ENCODE measurements at regions not wholly inside any gene's neighbourhood (a gene's known extent, or its start where the extent isn't known, plus 50 kb on each side); places are given as distances from the start of the nearest gene placed in this dataset.
"Not testable (repeated sequence)": the region's sequence is repeated elsewhere in the genome, so short reads cannot be mapped to it uniquely, and the experiment has no call there.

DNA sequence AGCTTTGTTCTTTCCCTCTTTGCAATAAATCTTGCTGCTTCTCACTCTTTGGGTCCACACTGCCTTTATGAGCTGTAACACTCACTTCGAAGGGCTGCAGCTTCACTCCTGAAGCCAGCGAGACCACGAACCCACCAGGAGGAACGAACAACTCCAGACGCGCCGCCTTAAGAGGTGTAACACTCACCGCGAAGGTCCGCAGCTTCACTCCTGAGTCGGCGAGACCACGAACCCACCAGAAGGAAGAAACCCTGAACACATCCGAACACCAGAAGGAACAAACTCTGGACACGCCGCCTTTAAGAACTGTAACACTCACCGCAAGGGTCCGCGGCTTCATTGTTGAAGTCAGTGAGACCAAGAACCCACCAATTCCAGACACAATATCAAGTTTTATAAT lies 178.7 kb upstream of the FIGN start:
- not testable (repeated sequence) for DNase-seq

DNA sequence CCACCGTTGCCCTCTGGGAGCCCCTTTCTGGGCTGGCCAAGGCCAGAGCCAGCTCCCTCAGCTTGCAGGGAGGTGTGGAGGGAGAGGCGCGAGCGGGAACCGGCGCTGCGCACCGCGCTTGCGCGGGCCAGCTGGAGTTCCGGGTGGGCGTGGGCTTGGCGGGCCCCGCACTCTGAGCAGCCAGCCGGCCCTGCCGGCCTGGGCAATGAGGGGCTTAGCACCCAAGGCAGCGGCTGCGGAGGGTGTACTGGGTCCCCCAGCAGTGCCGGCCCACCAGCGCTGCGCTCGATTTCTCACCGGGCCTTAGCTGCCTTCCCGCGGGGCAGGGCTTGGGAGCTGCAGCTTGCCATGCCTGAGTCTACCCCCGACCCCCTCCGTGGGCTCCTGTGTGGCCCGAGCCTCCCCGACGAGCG lies 177.7 kb upstream of the FIGN start:
- not testable (repeated sequence) for H3K4me3 Mint-ChIP-seq; H3K9me3 Mint-ChIP-seq; H3K27me3 Mint-ChIP-seq; DNase-seq; H3K4me1 Mint-ChIP-seq; ATAC-seq; H3K27ac Mint-ChIP-seq; H3K36me3 Mint-ChIP-seq (ENCODE audit: low read depth)

More for the DNA sequence above, 178.7 kb upstream of the FIGN start:
- not testable (repeated sequence) for H3K4me1 Mint-ChIP-seq; ATAC-seq; H3K4me3 Mint-ChIP-seq; H3K36me3 Mint-ChIP-seq (ENCODE audit: low read depth); H3K9me3 Mint-ChIP-seq; H3K27me3 Mint-ChIP-seq; H3K27ac Mint-ChIP-seq

DNA sequence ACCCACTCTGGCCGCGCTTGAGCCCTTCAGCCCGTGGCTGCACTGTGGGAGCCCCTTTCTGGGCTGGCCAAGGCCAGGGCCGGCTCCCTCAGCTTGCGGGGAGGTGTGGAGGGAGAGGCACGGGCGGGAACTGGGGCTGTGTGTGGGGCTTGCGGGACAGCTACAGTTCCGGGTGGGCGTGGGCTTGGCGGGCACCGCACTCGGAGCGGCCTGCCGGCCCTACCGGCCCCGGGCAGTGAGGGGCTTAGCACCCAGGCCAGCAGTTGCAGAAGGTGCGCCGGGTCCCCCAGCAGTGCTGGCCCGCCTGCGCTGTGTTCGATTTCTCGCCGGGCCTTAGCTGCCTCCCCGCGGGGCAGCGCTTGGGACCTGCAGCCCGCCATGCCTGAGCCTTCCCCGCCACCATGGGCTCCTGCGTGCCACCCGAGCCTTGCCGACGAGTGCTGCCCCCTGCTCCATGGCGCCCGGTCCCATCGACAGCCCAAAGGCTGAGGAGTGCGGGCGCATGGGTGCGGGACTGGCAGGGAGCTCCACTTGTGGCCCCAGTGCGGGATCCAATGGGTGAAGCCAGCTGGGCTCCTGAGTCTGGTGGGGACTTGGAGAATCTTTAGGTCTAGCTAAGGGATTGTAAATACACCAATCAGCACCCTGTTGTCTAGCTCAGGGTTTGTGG lies 173.7 kb upstream of the FIGN start:
- no peak for DNase-seq
- no peak overlapping the region for H3K4me3 Mint-ChIP-seq
- ATAC-seq: no peak
- H3K4me1 Mint-ChIP-seq: no peaks in the 10 kb centered on the region
- no peak overlapping the region for H3K27ac Mint-ChIP-seq
- H3K36me3 Mint-ChIP-seq (ENCODE audit: low read depth): no peaks in the 10 kb centered on the region
- H3K9me3 Mint-ChIP-seq: no peaks in the 10 kb centered on the region
- H3K27me3 Mint-ChIP-seq: no peaks in the 10 kb centered on the region

DNA sequence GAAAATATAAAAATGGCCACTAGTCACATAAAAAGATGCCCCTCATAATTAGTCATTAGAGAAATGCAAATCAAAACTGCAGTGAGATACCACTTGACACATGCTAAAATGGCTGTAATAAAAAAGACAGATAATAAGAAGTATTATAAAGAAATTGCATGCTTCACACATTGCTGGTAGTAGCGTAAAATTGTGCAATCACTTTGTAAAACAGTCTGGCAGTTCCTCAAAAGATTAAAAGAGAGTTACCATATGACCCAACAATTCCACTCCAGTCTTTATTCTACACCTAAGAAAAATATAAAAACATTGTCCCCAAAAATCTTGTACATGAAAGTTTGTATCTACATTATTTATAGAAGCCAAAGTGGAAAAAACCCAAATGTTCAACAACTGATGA lies 170.6 kb upstream of the FIGN start:
- Mint-ChIP-seq H3K27ac (no peak overlapping the region), H3K27me3 (no peaks in the 10 kb centered on the region), H3K4me1 (no peaks in the 10 kb centered on the region), H3K9me3 (peaks cover 9% of the 10 kb centered on the region), H3K36me3 (ENCODE audit: low read depth) (no peaks in the 10 kb centered on the region), H3K4me3 (no peak overlapping the region)
- DNase-seq (no peak), ATAC-seq (no peak)

DNA sequence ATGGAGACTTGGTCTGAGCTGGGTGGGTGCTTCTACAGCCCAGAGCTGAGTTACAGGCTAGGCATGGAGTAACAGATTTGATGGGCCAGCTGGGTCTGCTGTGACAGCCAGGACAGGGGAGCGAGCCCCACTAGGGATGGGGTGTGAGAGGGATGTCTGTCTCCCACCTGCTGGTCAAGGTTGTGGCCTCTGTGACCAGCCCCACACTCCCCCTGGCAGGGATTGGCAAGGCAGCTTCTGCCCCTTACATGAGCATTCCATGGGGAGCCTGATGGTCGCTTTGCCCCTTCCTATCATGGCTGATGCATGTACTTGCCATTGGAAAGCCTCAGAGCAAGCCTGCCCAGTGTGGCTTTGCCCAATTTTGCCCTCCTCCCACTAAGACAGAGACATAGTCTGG lies 162.0 kb upstream of the FIGN start:
- Mint-ChIP-seq H3K27me3 (no peaks in the 10 kb centered on the region), H3K4me3 (no peak overlapping the region), H3K9me3 (peaks cover 41% of the 10 kb centered on the region), H3K27ac (no peak overlapping the region), H3K36me3 (ENCODE audit: low read depth) (no peaks in the 10 kb centered on the region), H3K4me1 (no peaks in the 10 kb centered on the region)
- ATAC-seq (no peak), DNase-seq (no peak)

DNA sequence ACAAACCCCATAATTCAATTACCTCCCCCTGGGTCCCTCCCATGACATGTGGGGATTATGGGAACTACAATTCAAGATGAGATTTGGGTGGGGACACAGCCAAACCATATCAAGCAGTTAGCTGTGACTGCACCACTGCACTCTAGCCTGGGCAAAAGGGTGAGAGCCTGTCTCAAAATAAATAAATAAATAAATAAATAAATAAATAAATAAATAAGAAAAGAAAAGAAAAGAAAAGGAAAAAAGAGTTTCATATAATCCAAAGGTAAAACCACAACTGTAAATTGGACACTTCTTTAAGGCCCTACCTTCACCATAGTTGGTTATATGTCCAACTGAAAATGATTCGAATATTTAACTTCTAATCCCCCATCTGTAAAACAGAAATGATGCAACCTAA lies 157.6 kb upstream of the FIGN start:
- H3K27ac Mint-ChIP-seq; H3K27me3 Mint-ChIP-seq; H3K4me3 Mint-ChIP-seq; DNase-seq; ATAC-seq; H3K4me1 Mint-ChIP-seq; H3K36me3 Mint-ChIP-seq (ENCODE audit: low read depth): not testable (repeated sequence)
- H3K9me3 Mint-ChIP-seq: peaks cover 32% of the 10 kb centered on the region

DNA sequence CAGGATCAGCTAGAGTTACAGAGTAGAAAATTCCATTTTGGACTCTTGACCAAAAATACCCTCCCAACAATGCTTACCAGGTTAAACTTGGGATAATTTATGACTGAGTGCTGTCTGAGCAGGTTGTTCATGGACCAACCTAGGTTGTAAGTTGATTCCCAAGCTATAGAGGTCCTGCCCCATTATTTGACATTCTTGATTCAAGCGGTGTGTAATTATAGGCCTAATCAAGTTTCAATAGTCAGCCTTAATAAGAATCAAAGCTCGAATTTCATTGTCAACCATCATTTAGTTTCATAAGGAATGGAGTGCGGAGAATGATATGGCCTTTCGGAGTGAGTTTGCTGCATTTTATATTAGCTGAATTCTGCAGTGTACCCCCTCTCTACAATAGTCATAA lies 152.8 kb upstream of the FIGN start:
- no peak for DNase-seq
- Mint-ChIP-seq H3K36me3 (ENCODE audit: low read depth) (no peaks in the 10 kb centered on the region), H3K27me3 (no peaks in the 10 kb centered on the region), H3K9me3 (peaks cover 18% of the 10 kb centered on the region), H3K4me3 (no peak overlapping the region), H3K27ac (no peak overlapping the region), H3K4me1 (no peaks in the 10 kb centered on the region)
- no peak for ATAC-seq

DNA sequence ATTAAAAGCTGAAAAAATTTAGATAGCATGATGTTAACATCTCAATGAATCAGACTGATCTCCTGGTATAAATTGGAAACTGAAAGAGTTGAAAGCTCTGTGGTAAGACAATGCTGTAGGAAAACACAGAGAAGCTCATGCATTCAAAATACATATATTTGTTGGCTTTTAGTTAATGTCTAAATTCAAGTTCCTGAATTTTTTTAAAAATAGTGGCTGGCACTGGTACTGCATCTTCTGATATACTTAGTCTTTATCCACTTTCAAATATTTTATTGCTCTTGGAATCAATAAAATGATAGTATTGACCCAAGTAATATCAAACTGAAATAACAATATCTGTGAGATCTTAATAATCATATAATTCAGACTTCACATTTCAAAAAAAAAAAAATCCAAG lies 151.4 kb upstream of the FIGN start:
- DNase-seq: no peak
- Mint-ChIP-seq H3K36me3 (ENCODE audit: low read depth) (no peaks in the 10 kb centered on the region), H3K4me3 (no peak overlapping the region), H3K27ac (no peak overlapping the region), H3K9me3 (peaks cover 10% of the 10 kb centered on the region), H3K4me1 (no peaks in the 10 kb centered on the region), H3K27me3 (no peaks in the 10 kb centered on the region)
- ATAC-seq: no peak

DNA sequence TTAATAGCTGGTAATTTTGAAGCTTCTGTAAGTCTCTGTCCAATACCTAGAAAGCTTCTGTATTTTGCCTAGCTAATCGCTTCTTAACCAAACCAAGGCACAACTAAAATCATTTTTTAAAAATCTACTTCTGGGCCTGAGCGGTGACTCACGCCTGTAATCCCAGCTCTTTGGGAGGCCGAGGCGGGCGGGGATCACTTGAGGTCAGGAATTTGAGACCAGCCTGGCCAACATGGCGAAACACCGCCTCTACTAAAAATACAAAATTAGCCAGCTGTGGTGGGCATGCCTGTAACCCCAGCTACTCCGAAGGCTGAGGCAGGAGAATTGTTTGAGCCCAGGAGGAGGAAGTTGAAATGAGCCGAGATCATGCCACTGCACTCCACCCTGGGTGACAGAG lies 148.6 kb upstream of the FIGN start:
- DNase-seq (no peak), ATAC-seq (no peak)
- Mint-ChIP-seq H3K4me1 (no peaks in the 10 kb centered on the region), H3K27me3 (no peaks in the 10 kb centered on the region), H3K27ac (no peak overlapping the region), H3K9me3 (peaks cover 11% of the 10 kb centered on the region), H3K4me3 (no peak overlapping the region), H3K36me3 (ENCODE audit: low read depth) (no peaks in the 10 kb centered on the region)

DNA sequence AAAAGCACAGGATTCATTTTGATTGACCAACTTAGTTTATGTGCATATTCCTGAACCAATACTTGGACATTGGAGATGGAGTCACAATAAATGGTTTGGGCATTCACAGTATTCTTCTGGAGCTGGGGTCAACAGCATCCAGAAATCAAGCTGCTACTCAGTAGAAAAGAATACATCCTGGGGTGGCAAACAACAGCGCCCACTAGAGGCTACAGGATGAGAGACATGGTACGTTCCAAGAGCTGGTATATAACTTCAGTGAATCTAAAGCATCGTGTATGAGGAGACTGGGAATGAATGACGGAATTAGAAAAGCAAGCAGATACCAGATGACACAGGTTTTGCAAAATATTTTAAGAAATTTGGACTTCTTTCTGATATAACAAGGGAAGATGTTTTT lies 142.9 kb upstream of the FIGN start:
- Mint-ChIP-seq H3K27ac (no peak overlapping the region), H3K4me3 (no peak overlapping the region), H3K4me1 (no peaks in the 10 kb centered on the region), H3K9me3 (peaks cover 13% of the 10 kb centered on the region), H3K27me3 (no peaks in the 10 kb centered on the region), H3K36me3 (ENCODE audit: low read depth) (no peaks in the 10 kb centered on the region)
- ATAC-seq: no peak
- no peak for DNase-seq

DNA sequence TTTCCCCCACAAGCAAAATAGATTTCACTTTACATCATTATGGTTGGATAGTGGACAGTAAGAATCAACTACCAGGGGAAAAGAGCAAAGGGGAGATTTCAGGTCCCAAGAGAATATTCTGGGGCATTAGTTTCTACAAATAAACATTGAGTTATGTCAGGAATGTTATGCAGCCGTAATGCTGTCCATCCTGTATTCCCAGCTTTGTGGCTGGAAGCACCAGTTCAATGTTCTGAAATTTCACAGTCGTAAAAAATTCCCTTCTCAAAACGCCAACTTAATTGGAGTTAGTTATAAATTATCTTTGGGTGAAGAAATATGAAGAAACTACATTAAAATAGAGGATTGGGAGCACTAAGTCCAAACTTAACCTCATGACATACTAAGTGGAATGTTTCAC lies 141.5 kb upstream of the FIGN start:
- H3K27me3 Mint-ChIP-seq: no peaks in the 10 kb centered on the region
- no peak overlapping the region for H3K4me3 Mint-ChIP-seq

DNA sequence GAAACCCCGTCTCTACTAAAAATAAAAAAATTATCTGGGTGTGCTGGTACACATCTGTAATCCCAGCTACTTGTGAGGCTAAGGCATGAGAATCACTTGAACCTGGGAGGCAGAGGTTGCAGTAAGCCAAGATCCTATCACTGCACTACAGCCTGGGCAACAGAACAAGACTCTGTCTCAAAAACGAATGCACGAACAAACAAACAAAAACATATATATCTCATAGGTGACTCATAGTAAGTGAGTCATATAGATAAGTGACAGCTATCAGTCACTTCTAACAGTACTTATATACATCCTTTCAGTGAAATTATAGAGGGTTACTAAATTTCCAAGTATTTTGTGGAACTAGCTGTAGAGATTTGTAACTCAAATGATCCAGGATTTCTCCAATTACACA lies 127.3 kb upstream of the FIGN start:
- ATAC-seq (no peak), DNase-seq (no peak)

More for the DNA sequence above, 141.5 kb upstream of the FIGN start:
- Mint-ChIP-seq H3K36me3 (ENCODE audit: low read depth) (no peaks in the 10 kb centered on the region), H3K9me3 (peaks cover 13% of the 10 kb centered on the region), H3K27ac (no peak overlapping the region), H3K4me1 (no peaks in the 10 kb centered on the region)
- no peak for ATAC-seq
- no peak for DNase-seq

DNA sequence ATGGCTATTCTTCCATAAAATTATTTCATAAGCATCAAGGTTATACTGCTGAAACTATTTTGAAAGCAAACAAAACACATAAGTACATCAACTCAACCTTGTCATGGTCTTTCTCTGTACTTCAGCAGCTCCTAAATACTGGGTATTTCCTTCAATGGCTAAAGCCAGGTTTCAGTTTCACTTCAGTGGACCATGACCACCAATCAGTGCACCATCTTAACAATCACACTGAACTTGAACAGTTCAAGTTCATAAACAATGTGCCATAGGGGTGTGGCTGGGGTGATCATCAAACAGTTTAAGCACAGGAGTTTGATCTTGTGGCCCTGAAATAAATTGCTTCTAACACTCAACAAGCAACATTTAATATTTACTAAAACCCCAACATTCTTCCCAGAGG lies 124.1 kb upstream of the FIGN start:
- no peak for ATAC-seq
- H3K4me3 Mint-ChIP-seq: no peak overlapping the region
- no peaks in the 10 kb centered on the region for H3K4me1 Mint-ChIP-seq
- no peak overlapping the region for H3K27ac Mint-ChIP-seq
- H3K36me3 Mint-ChIP-seq (ENCODE audit: low read depth): no peaks in the 10 kb centered on the region
- DNase-seq: no peak
- no peaks in the 10 kb centered on the region for H3K9me3 Mint-ChIP-seq
- no peaks in the 10 kb centered on the region for H3K27me3 Mint-ChIP-seq

More for the DNA sequence above, 127.3 kb upstream of the FIGN start:
- H3K9me3 Mint-ChIP-seq: no peaks in the 10 kb centered on the region
- no peaks in the 10 kb centered on the region for H3K4me1 Mint-ChIP-seq
- no peaks in the 10 kb centered on the region for H3K36me3 Mint-ChIP-seq (ENCODE audit: low read depth)
- H3K27me3 Mint-ChIP-seq: no peaks in the 10 kb centered on the region
- no peak overlapping the region for H3K27ac Mint-ChIP-seq
- no peak overlapping the region for H3K4me3 Mint-ChIP-seq

DNA sequence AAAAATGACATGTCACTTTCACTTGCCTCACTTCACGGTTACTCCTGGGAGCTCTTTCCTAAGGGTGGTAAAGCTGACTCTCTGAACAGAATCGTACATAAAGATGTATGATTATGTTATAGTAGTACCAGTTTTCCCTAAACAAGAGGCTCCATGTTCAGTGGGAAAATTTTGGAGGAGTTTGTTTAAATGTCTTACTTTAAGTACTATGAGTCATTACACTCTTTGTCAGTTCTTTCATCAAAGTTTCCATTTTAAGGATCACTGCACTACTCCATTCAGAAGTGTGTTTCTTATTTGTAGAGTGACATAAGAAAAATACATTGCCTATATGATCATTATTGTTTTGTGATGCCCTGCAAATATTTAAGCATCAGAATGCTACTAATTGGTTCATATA lies 121.1 kb upstream of the FIGN start:
- no peaks in the 10 kb centered on the region for H3K27me3 Mint-ChIP-seq
- H3K4me3 Mint-ChIP-seq: no peak overlapping the region
- no peak for DNase-seq
- no peaks in the 10 kb centered on the region for H3K9me3 Mint-ChIP-seq
- H3K4me1 Mint-ChIP-seq: no peaks in the 10 kb centered on the region
- no peak for ATAC-seq
- H3K27ac Mint-ChIP-seq: no peak overlapping the region
- H3K36me3 Mint-ChIP-seq (ENCODE audit: low read depth): no peaks in the 10 kb centered on the region

DNA sequence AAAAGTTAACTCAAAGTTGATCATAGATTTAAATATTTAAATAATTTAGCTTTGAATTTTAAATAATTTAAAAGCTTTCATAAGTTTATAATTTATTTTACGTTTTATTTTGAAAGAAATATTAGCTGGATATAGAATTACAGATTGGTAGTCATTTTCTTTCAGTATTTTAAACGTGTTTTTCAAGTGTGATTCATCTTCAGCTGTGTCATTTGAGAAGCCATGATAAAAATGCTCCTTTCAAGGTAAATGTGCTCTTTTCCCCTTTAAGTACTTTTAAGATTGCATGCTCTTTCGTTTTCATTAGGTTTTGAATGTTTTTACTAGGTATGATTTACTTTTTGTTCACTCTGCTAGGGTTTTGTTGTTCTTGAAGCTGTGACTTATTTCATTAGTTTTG lies 116.8 kb upstream of the FIGN start:
- Mint-ChIP-seq H3K4me3 (no peak overlapping the region), H3K27ac (no peak overlapping the region), H3K9me3 (peaks cover 4% of the 10 kb centered on the region), H3K36me3 (ENCODE audit: low read depth) (no peaks in the 10 kb centered on the region), H3K4me1 (no peaks in the 10 kb centered on the region), H3K27me3 (no peaks in the 10 kb centered on the region)
- no peak for DNase-seq
- no peak for ATAC-seq

Data from activated naive CD8-positive, alpha-beta T cell treated with anti-CD3 and anti-CD28 coated beads, Interleukin-2, amount 50 U/mL, for 24 hours (primary cell).